GM12801 (cell line): ENCODE measurements at regions not wholly inside any gene's neighbourhood (a gene's known extent, or its start where the extent isn't known, plus 50 kb on each side); places are given as distances from the start of the nearest gene placed in this dataset.

ENCODE experiments used
- CTCF ChIP-seq: IDR thresholded peaks from one replicate; pipeline ENCODE4 v1.5.1; 2011; ENCODE audit warnings: control low read depth; ENCODE audit not compliant: insufficient read length; ENCODE audit errors: extremely low read depth

GRCh38 chr1:56216218-56216617, 363.1 kb downstream of the PLPP3 start:
- no peak for TF ChIP-seq CTCF

- no peak for TF ChIP-seq CTCF
These were observed 363.6 kb downstream of the PLPP3 start for GRCh38 chr1:56215771-56216170.

DNA sequence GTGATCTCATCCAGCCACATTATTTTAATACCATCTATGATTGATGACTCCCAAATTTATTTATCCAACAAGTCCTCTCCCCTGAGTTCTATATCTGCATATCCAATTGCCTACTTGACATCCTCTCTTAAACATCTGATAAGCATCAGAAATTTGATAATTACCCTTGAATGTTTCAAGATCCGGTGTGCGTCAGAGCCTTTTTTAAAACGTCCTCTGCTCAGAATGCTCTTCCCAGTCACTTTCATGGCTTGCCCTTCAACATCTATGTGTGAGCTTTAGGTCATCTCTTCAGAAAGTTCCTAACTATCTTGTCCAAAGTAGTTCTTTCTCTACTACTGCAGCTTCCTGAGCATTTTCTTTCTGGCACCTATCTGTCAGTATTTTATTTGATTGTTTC, 364.3 kb downstream of the PLPP3 start:
- TF ChIP-seq CTCF, result no peak

- TF ChIP-seq CTCF, result no peak
These were observed 366.3 kb downstream of the PLPP3 start for GRCh38 chr1:56213068-56213467.

- no peak for TF ChIP-seq CTCF
These were observed 367.2 kb downstream of the PLPP3 start for GRCh38 chr1:56212143-56212542.

DNA sequence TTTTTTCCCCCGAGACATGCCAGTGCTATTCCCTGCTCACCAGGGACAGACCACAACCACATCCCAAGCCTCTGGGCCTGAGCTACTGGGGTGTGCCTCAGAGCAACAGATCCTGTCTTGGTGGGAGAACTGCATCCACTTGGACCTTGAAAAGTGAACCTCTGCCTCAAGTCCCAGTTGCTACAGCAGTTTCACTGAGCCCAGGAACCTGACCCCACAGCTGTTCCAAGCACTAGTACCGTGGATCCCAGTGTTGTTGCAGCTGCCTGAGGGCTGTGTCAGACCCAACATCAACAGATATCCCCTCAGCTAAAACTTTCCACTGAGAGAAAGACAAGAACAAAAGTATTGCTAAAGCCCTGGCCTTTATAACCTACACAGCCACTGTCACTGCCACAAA, 373.0 kb downstream of the PLPP3 start:
- no peak for TF ChIP-seq CTCF

GRCh38 chr1:56204206-56204605, 375.2 kb downstream of the PLPP3 start:
- TF ChIP-seq CTCF, result no peak
